Fibroblast of the aortic adventitia (primary cell): ENCODE measurements at regions not wholly inside any gene's neighbourhood (a gene's known extent, or its start where the extent isn't known, plus 50 kb on each side); places are given as distances from the start of the nearest gene placed in this dataset.

Experiments
- DNase-seq: peaks from one replicate; pipeline ENCODE4 v3.0.0-alpha.2; 2010; ENCODE audit warnings: low read depth
- H3K4me3 ChIP-seq: 2 replicates; pipeline ENCODE4 v1.5.1; 2011; ENCODE audit warnings: low read depth, mild to moderate bottlenecking, control low read depth, low read length, moderate library complexity
- CTCF ChIP-seq: IDR thresholded peaks from 2 replicates; pipeline ENCODE4 v1.5.1; 2011; ENCODE audit warnings: mild to moderate bottlenecking, low read length, control low read depth, inconsistent platforms; ENCODE audit not compliant: insufficient read depth

- no peak for DNase-seq
- no peak for TF ChIP-seq CTCF
- H3K4me3 ChIP-seq, result no peak overlapping the region
Observed at GRCh38 chr10:91126471-91126870, 94.0 kb upstream of the PCGF5 start.

GRCh38 chr10:91127341-91128082, 93.0 kb upstream of the PCGF5 start:
- no peak overlapping the region for H3K4me3 ChIP-seq
- TF ChIP-seq CTCF, result no peak
- no peak for DNase-seq

- DNase-seq, result no peak
- no peak for TF ChIP-seq CTCF
- no peak overlapping the region for H3K4me3 ChIP-seq
Observed at GRCh38 chr10:91135113-91135512, 85.3 kb upstream of the PCGF5 start.

GRCh38 chr10:91137011-91137643, 83.3 kb upstream of the PCGF5 start:
- H3K4me3 ChIP-seq, result no peak overlapping the region
- no peak for TF ChIP-seq CTCF
- DNase-seq, result no peak

- no peak for TF ChIP-seq CTCF
- no peak overlapping the region for H3K4me3 ChIP-seq
- no peak for DNase-seq
Observed at GRCh38 chr10:91137822-91138221, 82.6 kb upstream of the PCGF5 start.

GRCh38 chr10:91140995-91141549, 79.4 kb upstream of the PCGF5 start:
- no peak for TF ChIP-seq CTCF
- no peak for DNase-seq
- no peak overlapping the region for H3K4me3 ChIP-seq

GRCh38 chr10:91144961-91145360, 75.5 kb upstream of the PCGF5 start:
- H3K4me3 ChIP-seq, result no peak overlapping the region
- no peak for TF ChIP-seq CTCF
- DNase-seq, result no peak
